Endothelial cell of umbilical vein (primary cell): ENCODE measurements at regions not wholly inside any gene's neighbourhood (a gene's known extent, or its start where the extent isn't known, plus 50 kb on each side); places are given as distances from the start of the nearest gene placed in this dataset.

ENCODE experiments used
- BruUV-seq: library from RNA; stranded (reverse); fragments of 400-500 nt; replicated peaks from 2 replicates; lab custom pipeline; 2021; lab: Mats Ljungman, UMichigan
- CTCF ChIA-PET: fragments of 300-600, 350-600 bp; sonication (Branson Sonifier 250); formaldehyde crosslinking; loops from one replicate; lab custom pipeline; 2021; ENCODE audit warnings: antibody characterized with exemption, inconsistent platforms; lab: Charles Lee
- POLR2A ChIA-PET: fragments of 300-600, 350-600 bp; sonication (Branson Sonifier 250); formaldehyde crosslinking; loops from one replicate; lab custom pipeline; 2021; ENCODE audit warnings: antibody characterized with exemption, inconsistent platforms; lab: Charles Lee
- DNase-seq: peaks from one replicate; pipeline ENCODE4 v3.0.0-alpha.2; 2011; ENCODE audit warnings: low read depth, low spot score
- FAIRE-seq: peaks from 2 replicates; lab custom pipeline; 2011; peaks lifted over from hg19 to GRCh38; lab: Jason Lieb, UNC
- H2AFZ ChIP-seq: 2 replicates; pipeline ENCODE4 v1.6.0; 2012; ENCODE audit warnings: low read depth, low read length, control low read depth, inconsistent platforms
- H3K27ac ChIP-seq: 2 replicates; pipeline ENCODE4 v1.5.1; 2011; ENCODE audit warnings: low read depth, mild to moderate bottlenecking, control low read depth, low read length, moderate library complexity; ENCODE audit not compliant: insufficient read depth
- H3K27me3 ChIP-seq, 2 experiments: 2 replicates each; pipeline versions ENCODE4 v1.6.0 to v1.6.1; 2011; ENCODE audit warnings: low read length in 2 of 2, mixed read lengths in 1 of 2; ENCODE audit not compliant: control insufficient read depth in 2 of 2, insufficient read depth in 2 of 2
- H3K36me3 ChIP-seq, 2 experiments: 2 replicates in 1 of 2; 3 replicates in 1 of 2; pipeline ENCODE4 v1.5.1; 2011; ENCODE audit warnings: low read length in 2 of 2, mild to moderate bottlenecking in 1 of 2, moderate library complexity in 1 of 2; ENCODE audit not compliant: control insufficient read depth in 2 of 2, insufficient read depth in 2 of 2; ENCODE audit errors: extremely low read depth in 1 of 2
- H3K4me1 ChIP-seq: 3 replicates; pipeline ENCODE4 v1.5.1; 2011; ENCODE audit warnings: mild to moderate bottlenecking, low read length; ENCODE audit not compliant: control insufficient read depth, insufficient read depth; ENCODE audit errors: extremely low read depth
- H3K4me2 ChIP-seq: 2 replicates; pipeline ENCODE4 v1.6.1; 2011; ENCODE audit warnings: low read length, control low read depth, mixed read lengths; ENCODE audit not compliant: insufficient read depth
- H3K4me3 ChIP-seq, 3 experiments: fragments of 200-600 bp in 1 of 3; sonication (generic), shearing (Covaris generic) in 1 of 3; replicated peaks in 1 of 3; 2 replicates each; pipeline ENCODE4 v1.5.1; 2011 to 2016; ENCODE audit warnings: control low read depth in 3 of 3, low read length in 3 of 3, mild to moderate bottlenecking in 2 of 3, inconsistent platforms in 1 of 3, low read depth in 1 of 3, moderate library complexity in 1 of 3; ENCODE audit not compliant: insufficient read depth in 1 of 3
- H3K79me2 ChIP-seq: 2 replicates; pipeline ENCODE4 v1.6.0; 2012; ENCODE audit warnings: low read length, inconsistent platforms; ENCODE audit not compliant: control insufficient read depth, insufficient read depth
- H3K9ac ChIP-seq: replicated peaks from 2 replicates; pipeline ENCODE3; 2011; ENCODE audit warnings: low read length, control low read depth; ENCODE audit not compliant: insufficient read depth; ENCODE audit errors: extremely low read depth
- H3K9me1 ChIP-seq: replicated peaks from 3 replicates; pipeline ENCODE4 v1.6.0; 2011; ENCODE audit warnings: mild to moderate bottlenecking, low read length; ENCODE audit not compliant: control insufficient read depth, insufficient read depth; ENCODE audit errors: extremely low read depth
- H3K9me3 ChIP-seq: replicated peaks from 2 replicates; pipeline ENCODE4 v1.5.1; 2012; ENCODE audit warnings: low read length, inconsistent platforms; ENCODE audit not compliant: control insufficient read depth, insufficient read depth
- H4K20me1 ChIP-seq: replicated peaks from 2 replicates; pipeline ENCODE3; 2011; ENCODE audit warnings: mild to moderate bottlenecking, low read length; ENCODE audit not compliant: control insufficient read depth, insufficient read depth; ENCODE audit errors: extremely low read depth
- CTCF ChIP-seq, 2 donors: IDR thresholded peaks; 1 replicate in 1 of 2; 2 replicates in 1 of 2; pipeline ENCODE4 v1.5.1; 2011; ENCODE audit warnings: low read length in 2 of 2, mild to moderate bottlenecking in 2 of 2, moderate library complexity in 2 of 2, control low read depth in 1 of 2, inconsistent platforms in 1 of 2, low read depth in 1 of 2; ENCODE audit not compliant: insufficient read depth in 1 of 2; ENCODE audit errors: extremely low read depth in 1 of 2
- EZH2 ChIP-seq: IDR thresholded peaks from 2 replicates; pipeline ENCODE4 v1.6.1; 2012; ENCODE audit warnings: borderline replicate concordance, low read depth, mild to moderate bottlenecking, moderate library complexity, low read length, inconsistent platforms; ENCODE audit not compliant: severe bottlenecking
- FOS ChIP-seq: IDR thresholded peaks from 2 replicates; pipeline ENCODE4 v1.6.1; 2011; ENCODE audit warnings: mild to moderate bottlenecking, low read length, moderate library complexity, borderline replicate concordance; ENCODE audit not compliant: insufficient read depth
- GATA2 ChIP-seq: IDR thresholded peaks from 2 replicates; pipeline ENCODE4 v1.7.0; 2011; ENCODE audit warnings: low read depth, mild to moderate bottlenecking, moderate library complexity, mixed read lengths, low read length; ENCODE audit not compliant: insufficient read length, insufficient read depth
- JUN ChIP-seq: IDR thresholded peaks from 2 replicates; pipeline ENCODE4 v1.6.1; 2011; ENCODE audit warnings: borderline replicate concordance, low read depth; ENCODE audit not compliant: insufficient read length, insufficient read depth
- MAX ChIP-seq: IDR thresholded peaks from 2 replicates; pipeline ENCODE4 v1.6.1; 2011; ENCODE audit not compliant: insufficient read depth, insufficient read length
- MYC ChIP-seq: IDR thresholded peaks from one replicate; pipeline ENCODE4 v1.6.1; 2011; ENCODE audit warnings: mild to moderate bottlenecking, low read depth, low read length
- POLR2A ChIP-seq: IDR thresholded peaks from 2 replicates; pipeline ENCODE4 v1.6.1; 2012; ENCODE audit warnings: low read depth, mild to moderate bottlenecking, control low read depth, low read length
- POLR2AphosphoS5 ChIP-seq: IDR thresholded peaks from 2 replicates; pipeline ENCODE4 v1.6.1; 2012; ENCODE audit warnings: low read depth, mild to moderate bottlenecking, control low read depth, low read length, moderate library complexity; ENCODE audit not compliant: insufficient read depth
- dilution Hi-C: fragments of 300-500 bp; cut with MboI; formaldehyde crosslinking; loops from one replicate; pipeline ENCODE4 v1.15.0; 2019; ENCODE audit warnings: low sequenced_read_pairs; ENCODE audit not compliant: extremely low pct_ligation_motif_present
- intact Hi-C: fragments of 100-400 bp; cut with micrococcal nuclease; formaldehyde crosslinking; loops from one replicate; pipeline ENCODE4 v1.10.0; 2022

- Histone ChIP-seq H2AFZ (no peak overlapping the region), H3K9me1 (no peaks in the 10 kb centered on the region), H3K9me3 (no peaks in the 10 kb centered on the region), H3K9ac (no peak overlapping the region), H3K27ac (no peak overlapping the region), H3K36me3 (no peaks in the 10 kb centered on the region), H3K27me3 (no peaks in the 10 kb centered on the region), H4K20me1 (no peaks in the 10 kb centered on the region), H3K79me2 (no peaks in the 10 kb centered on the region), H3K4me1 (no peaks in the 10 kb centered on the region), H3K4me3 (no peak overlapping the region), H3K4me2 (no peak overlapping the region)
- DNase-seq, result no peak
- no TSS peak for BruUV-seq
- TF ChIP-seq POLR2AphosphoS5, result no peak
- TF ChIP-seq MYC, result no peak
- TF ChIP-seq MAX, result no peak
- TF ChIP-seq CTCF (IDR thresholded peaks at IDR 0.05; ENCODE audit: extremely low read depth in 1 of 2, insufficient read depth in 1 of 2, low read depth in 1 of 2, low read length in 2 of 2), result no peak
- TF ChIP-seq FOS, result no peak
- TF ChIP-seq JUN, result no peak
- TF ChIP-seq EZH2, result no peak
- no peak for TF ChIP-seq POLR2A
- no peak for TF ChIP-seq GATA2
- no peak for FAIRE-seq
- CTCF ChIA-PET, result no interaction called here
- POLR2A ChIA-PET, result no interaction called here
- dilution Hi-C loops, result no loop called here
- intact Hi-C loops, result no loop called here
Observed at GRCh38 chr5:120843390-120843980, 379.4 kb downstream of the PRR16 start.
